Kidney (tissue), 13 donors: ENCODE measurements at regions not wholly inside any gene's neighbourhood (a gene's known extent, or its start where the extent isn't known, plus 50 kb on each side); places are given as distances from the start of the nearest gene placed in this dataset.

Experiments used
- DNase-seq, 5 donors: peaks; one replicate each; pipeline ENCODE4 v3.0.0-alpha.2; 2013 to 2020
- FAIRE-seq: peaks from 2 replicates; lab custom pipeline; 2012; peaks lifted over from hg19 to GRCh38; lab: Jason Lieb, UNC
- H3K27ac ChIP-seq, 2 donors: one replicate each; pipeline ENCODE4 v1.7.0; 2013; ENCODE audit warnings: low read depth in 2 of 2, low read length in 2 of 2, inconsistent platforms in 1 of 2
- H3K27me3 ChIP-seq: one replicate; pipeline ENCODE4 v1.7.1; 2013; ENCODE audit warnings: low read length, inconsistent platforms; ENCODE audit not compliant: control insufficient read depth, insufficient read depth
- H3K36me3 ChIP-seq, 3 donors: one replicate each; pipeline versions ENCODE4 v1.7.0 to v1.7.1; 2013; ENCODE audit warnings: low read length in 3 of 3, control low read depth in 1 of 3, inconsistent platforms in 1 of 3; ENCODE audit not compliant: insufficient read depth in 3 of 3, control insufficient read depth in 2 of 3
- H3K4me1 ChIP-seq, 3 donors: one replicate each; pipeline versions ENCODE4 v1.7.0 to v1.7.1; 2013; ENCODE audit warnings: low read length in 3 of 3, inconsistent platforms in 1 of 3, low read depth in 1 of 3; ENCODE audit not compliant: control insufficient read depth in 2 of 3, insufficient read depth in 2 of 3
- H3K4me3 ChIP-seq, 3 donors: one replicate each; pipeline versions ENCODE4 v1.7.0 to v1.8.1; 2013; ENCODE audit warnings: low read length in 3 of 3, control low read depth in 1 of 3, inconsistent platforms in 1 of 3
- H3K9ac ChIP-seq, 3 donors: one replicate each; pipeline versions ENCODE4 v1.7.0 to v1.7.1; 2013; ENCODE audit warnings: low read length in 3 of 3, control low read depth in 1 of 3, inconsistent platforms in 1 of 3
- H3K9me3 ChIP-seq, 3 donors: one replicate each; pipeline versions ENCODE4 v1.7.0 to v1.7.1; 2013; ENCODE audit warnings: low read length in 3 of 3, control low read depth in 1 of 3, inconsistent platforms in 1 of 3; ENCODE audit not compliant: control insufficient read depth in 2 of 3, insufficient read depth in 1 of 3
- CTCF ChIP-seq: IDR thresholded peaks from 3 replicates; pipeline ENCODE4 v1.5.1; 2012; ENCODE audit warnings: mild to moderate bottlenecking, moderate library complexity, borderline replicate concordance; ENCODE audit not compliant: insufficient read depth; ENCODE audit errors: extremely low read depth
- intact Hi-C: fragments of 100-400 bp; cut with DNase I; formaldehyde crosslinking; loops from one replicate; pipeline ENCODE4 v1.11.1; 2022
- donor health status: control.
- donor health status: control.
- donor health status: control.
- donor health status: control.
- donor health status: control.
- donor health status: DM: yes; HTN: yes; CAD: no.
- donor health status: Normal renal cell carcinoma (clear cell type).

GRCh38 chr12:18868717-18869116 lies 130.8 kb downstream of the CAPZA3 start:
- H3K4me1 ChIP-seq, result no peaks in the 10 kb centered on the region
- DNase-seq (no peak), FAIRE-seq (no peak)
- no peaks in the 10 kb centered on the region for H3K36me3 ChIP-seq
- no peak overlapping the region for H3K27ac ChIP-seq
- no peaks in the 10 kb centered on the region for H3K27me3 ChIP-seq
- no peak overlapping the region for H3K9ac ChIP-seq
- TF ChIP-seq CTCF, result no peak
- intact Hi-C loops, result no loop called here
- H3K9me3 ChIP-seq, result no peaks in the 10 kb centered on the region
- H3K4me3 ChIP-seq, result no peak overlapping the region

- FAIRE-seq, result no peak
- no peak for TF ChIP-seq CTCF
- Histone ChIP-seq H3K27ac (no peak overlapping the region), H3K9me3 (no peaks in the 10 kb centered on the region), H3K36me3 (no peaks in the 10 kb centered on the region), H3K4me3 (no peak overlapping the region), H3K4me1 (no peaks in the 10 kb centered on the region), H3K27me3 (no peaks in the 10 kb centered on the region), H3K9ac (no peak overlapping the region)
- intact Hi-C loops, result no loop called here
- DNase-seq, result no peak
These were observed 134.9 kb downstream of the CAPZA3 start for GRCh38 chr12:18872770-18873169.

GRCh38 chr12:18878676-18879180 lies 140.8 kb downstream of the CAPZA3 start:
- FAIRE-seq, result no peak
- Histone ChIP-seq H3K9me3 (no peaks in the 10 kb centered on the region), H3K27me3 (no peaks in the 10 kb centered on the region), H3K27ac (no peak overlapping the region), H3K9ac (no peak overlapping the region), H3K4me3 (no peak overlapping the region), H3K36me3 (no peaks in the 10 kb centered on the region), H3K4me1 (no peaks in the 10 kb centered on the region)
- DNase-seq, result no peak
- intact Hi-C loops, result no loop called here
- TF ChIP-seq CTCF, result no peak

- DNase-seq (no peak), FAIRE-seq (no peak)
- intact Hi-C loops, result no loop called here
- Histone ChIP-seq H3K4me1 (no peaks in the 10 kb centered on the region), H3K4me3 (no peak overlapping the region), H3K27ac (no peak overlapping the region), H3K36me3 (no peaks in the 10 kb centered on the region), H3K9me3 (no peaks in the 10 kb centered on the region), H3K9ac (no peak overlapping the region), H3K27me3 (no peaks in the 10 kb centered on the region)
- no peak for TF ChIP-seq CTCF
These were observed 144.8 kb downstream of the CAPZA3 start for GRCh38 chr12:18882690-18883089.
